ENCODE measurements at regions not wholly inside any gene's neighbourhood (a gene's known extent, or its start where the extent isn't known, plus 50 kb on each side); places are given as distances from the start of the nearest gene placed in this dataset.

GRCh38 chr11:135017296-135017695 lies 605.3 kb upstream of the B3GAT1 start:
- no peak for TF ChIP-seq EZH2 (IDR thresholded peaks at IDR 0.05; ENCODE audit: borderline replicate concordance, low read length)
- TF ChIP-seq CTCF (IDR thresholded peaks at IDR 0.05; ENCODE audit: low read length): no peak

Measured in OCI-LY1 (cell line).